GM21619 (cell line): ENCODE measurements at regions not wholly inside any gene's neighbourhood (a gene's known extent, or its start where the extent isn't known, plus 50 kb on each side); places are given as distances from the start of the nearest gene placed in this dataset.

Experiments
- ATAC-seq: cut with Tn5 transposase; IDR thresholded peaks from one replicate; pipeline ENCODE4 v1.9.1; 2021; ENCODE audit not compliant: unreplicated experiment

- ATAC-seq, result no peak
Observed at GRCh38 chr9:8262625-8263622, 463.3 kb upstream of the DMAC1 start.

- no peak for ATAC-seq
Observed at GRCh38 chr9:8261737-8262136, 462.2 kb upstream of the DMAC1 start.

- no peak for ATAC-seq
Observed at GRCh38 chr9:8259028-8259427, 459.4 kb upstream of the DMAC1 start.

GRCh38 chr9:8256880-8257279 lies 457.3 kb upstream of the DMAC1 start:
- ATAC-seq, result no peak

GRCh38 chr9:8255850-8256249 lies 456.3 kb upstream of the DMAC1 start:
- ATAC-seq, result no peak

GRCh38 chr9:8254541-8254940 lies 455.0 kb upstream of the DMAC1 start:
- ATAC-seq, result no peak

GRCh38 chr9:8252445-8252844 lies 452.9 kb upstream of the DMAC1 start:
- no peak for ATAC-seq

- no peak for ATAC-seq
Observed at GRCh38 chr9:8251566-8251965, 452.0 kb upstream of the DMAC1 start.

- no peak for ATAC-seq
Observed at GRCh38 chr9:8244505-8245092, 445.0 kb upstream of the DMAC1 start.

- no peak for ATAC-seq
Observed at GRCh38 chr9:8241201-8241600, 441.6 kb upstream of the DMAC1 start.

GRCh38 chr9:8237096-8237495 lies 437.5 kb upstream of the DMAC1 start:
- ATAC-seq, result no peak

- ATAC-seq, result no peak
Observed at GRCh38 chr9:8235489-8235888, 435.9 kb upstream of the DMAC1 start.

- ATAC-seq, result no peak
Observed at GRCh38 chr9:8234316-8234715, 434.7 kb upstream of the DMAC1 start.

GRCh38 chr9:8232726-8233125 lies 433.1 kb upstream of the DMAC1 start:
- ATAC-seq, result no peak

GRCh38 chr9:8229226-8229625 lies 429.6 kb upstream of the DMAC1 start:
- no peak for ATAC-seq

- no peak for ATAC-seq
Observed at GRCh38 chr9:8224381-8224801, 424.8 kb upstream of the DMAC1 start.

GRCh38 chr9:8223861-8224260 lies 424.3 kb upstream of the DMAC1 start:
- no peak for ATAC-seq

GRCh38 chr9:8221462-8221861 lies 421.9 kb upstream of the DMAC1 start:
- no peak for ATAC-seq

GRCh38 chr9:8208465-8208864 lies 408.9 kb upstream of the DMAC1 start:
- ATAC-seq, result no peak

- ATAC-seq, result no peak
Observed at GRCh38 chr9:8207596-8207995, 408.0 kb upstream of the DMAC1 start.

GRCh38 chr9:8206720-8207119 lies 407.1 kb upstream of the DMAC1 start:
- no peak for ATAC-seq

- no peak for ATAC-seq
Observed at GRCh38 chr9:8205576-8205975, 406.0 kb upstream of the DMAC1 start.
